ENCODE measurements at regions not wholly inside any gene's neighbourhood (a gene's known extent, or its start where the extent isn't known, plus 50 kb on each side); places are given as distances from the start of the nearest gene placed in this dataset.

DNA sequence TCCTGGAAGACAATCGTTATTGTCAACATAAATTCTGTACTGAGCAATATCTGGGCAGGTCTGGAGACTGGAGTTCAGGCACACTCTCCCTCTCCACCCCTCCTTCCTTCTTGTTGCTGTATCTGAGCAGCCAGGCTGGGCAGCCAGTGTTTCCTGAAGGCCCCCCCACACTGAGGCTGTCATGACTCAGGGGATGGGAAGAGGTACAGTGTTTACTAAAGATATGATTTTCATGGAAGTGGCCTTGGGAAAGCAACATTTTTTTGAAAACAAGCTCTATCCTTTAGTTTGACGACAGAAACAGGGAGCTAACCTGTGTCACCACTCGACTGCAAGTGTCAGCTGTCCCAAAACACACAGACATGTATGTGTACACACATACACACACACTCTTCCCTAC lies 1485.4 kb upstream of the TMEM132C start:
- TF ChIP-seq, protein P1, sequence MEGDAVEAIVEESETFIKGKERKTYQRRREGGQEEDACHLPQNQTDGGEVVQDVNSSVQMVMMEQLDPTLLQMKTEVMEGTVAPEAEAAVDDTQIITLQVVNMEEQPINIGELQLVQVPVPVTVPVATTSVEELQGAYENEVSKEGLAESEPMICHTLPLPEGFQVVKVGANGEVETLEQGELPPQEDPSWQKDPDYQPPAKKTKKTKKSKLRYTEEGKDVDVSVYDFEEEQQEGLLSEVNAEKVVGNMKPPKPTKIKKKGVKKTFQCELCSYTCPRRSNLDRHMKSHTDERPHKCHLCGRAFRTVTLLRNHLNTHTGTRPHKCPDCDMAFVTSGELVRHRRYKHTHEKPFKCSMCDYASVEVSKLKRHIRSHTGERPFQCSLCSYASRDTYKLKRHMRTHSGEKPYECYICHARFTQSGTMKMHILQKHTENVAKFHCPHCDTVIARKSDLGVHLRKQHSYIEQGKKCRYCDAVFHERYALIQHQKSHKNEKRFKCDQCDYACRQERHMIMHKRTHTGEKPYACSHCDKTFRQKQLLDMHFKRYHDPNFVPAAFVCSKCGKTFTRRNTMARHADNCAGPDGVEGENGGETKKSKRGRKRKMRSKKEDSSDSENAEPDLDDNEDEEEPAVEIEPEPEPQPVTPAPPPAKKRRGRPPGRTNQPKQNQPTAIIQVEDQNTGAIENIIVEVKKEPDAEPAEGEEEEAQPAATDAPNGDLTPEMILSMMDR (IDR thresholded peaks at IDR 0.05): no peak
- no peak for TF ChIP-seq TP53 (CRISPR knock-in tag; IDR thresholded peaks at IDR 0.05)
